ENCODE measurements at regions not wholly inside any gene's neighbourhood (a gene's known extent, or its start where the extent isn't known, plus 50 kb on each side); places are given as distances from the start of the nearest gene placed in this dataset.

DNA sequence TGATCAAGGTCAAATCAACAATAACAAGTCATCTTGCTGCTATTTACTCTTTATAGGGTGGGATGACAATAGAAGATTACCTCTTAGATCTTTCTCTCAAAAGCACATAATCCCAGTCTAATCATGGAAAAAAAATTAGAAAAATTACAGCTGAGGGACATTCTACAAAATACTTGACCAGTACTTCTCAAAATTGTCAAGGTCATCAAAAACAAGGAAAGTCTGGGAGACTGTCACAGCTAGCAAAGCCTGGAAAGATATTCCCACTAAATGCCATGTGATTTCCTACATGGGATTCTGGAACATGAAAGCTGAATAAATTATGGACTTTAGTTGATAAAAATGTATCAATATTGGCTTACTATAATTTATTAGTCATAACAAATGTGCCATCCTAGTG lies 276.2 kb downstream of the RNF144A start:
- H3K4me3 ChIP-seq (replicated peaks; ENCODE audit: low read depth, low read length), result no peak overlapping the region
- DNase-seq (ENCODE audit: low read depth), result no peak
- TF ChIP-seq, protein P1, sequence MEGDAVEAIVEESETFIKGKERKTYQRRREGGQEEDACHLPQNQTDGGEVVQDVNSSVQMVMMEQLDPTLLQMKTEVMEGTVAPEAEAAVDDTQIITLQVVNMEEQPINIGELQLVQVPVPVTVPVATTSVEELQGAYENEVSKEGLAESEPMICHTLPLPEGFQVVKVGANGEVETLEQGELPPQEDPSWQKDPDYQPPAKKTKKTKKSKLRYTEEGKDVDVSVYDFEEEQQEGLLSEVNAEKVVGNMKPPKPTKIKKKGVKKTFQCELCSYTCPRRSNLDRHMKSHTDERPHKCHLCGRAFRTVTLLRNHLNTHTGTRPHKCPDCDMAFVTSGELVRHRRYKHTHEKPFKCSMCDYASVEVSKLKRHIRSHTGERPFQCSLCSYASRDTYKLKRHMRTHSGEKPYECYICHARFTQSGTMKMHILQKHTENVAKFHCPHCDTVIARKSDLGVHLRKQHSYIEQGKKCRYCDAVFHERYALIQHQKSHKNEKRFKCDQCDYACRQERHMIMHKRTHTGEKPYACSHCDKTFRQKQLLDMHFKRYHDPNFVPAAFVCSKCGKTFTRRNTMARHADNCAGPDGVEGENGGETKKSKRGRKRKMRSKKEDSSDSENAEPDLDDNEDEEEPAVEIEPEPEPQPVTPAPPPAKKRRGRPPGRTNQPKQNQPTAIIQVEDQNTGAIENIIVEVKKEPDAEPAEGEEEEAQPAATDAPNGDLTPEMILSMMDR (IDR thresholded peaks at IDR 0.05; ENCODE audit: low read length, missing control alignments), result no peak

DNA sequence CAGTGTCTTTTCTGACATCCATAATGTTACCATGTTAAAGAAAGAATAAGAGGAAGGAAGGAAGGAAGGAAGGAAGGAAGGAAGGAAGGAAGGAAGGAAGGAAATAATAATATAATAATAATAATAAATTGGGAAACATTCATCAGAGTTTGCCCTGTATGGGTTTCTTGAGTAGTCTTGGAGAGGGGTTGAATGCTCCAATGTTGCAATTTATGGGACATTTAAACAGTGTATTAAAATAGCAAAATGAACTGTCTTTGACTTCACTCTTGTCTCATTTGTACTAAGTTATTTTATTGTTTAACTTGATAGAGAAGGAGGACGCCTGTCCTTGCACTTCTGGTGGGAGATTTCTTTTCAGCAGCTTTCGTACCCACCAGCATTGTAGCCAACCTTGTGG lies 277.7 kb downstream of the RNF144A start:
- no peak overlapping the region for H3K4me3 ChIP-seq (replicated peaks; ENCODE audit: low read depth, low read length)
- TF ChIP-seq, protein P1 (IDR thresholded peaks at IDR 0.05; ENCODE audit: low read length, missing control alignments), result no peak
- DNase-seq (ENCODE audit: low read depth), result no peak

DNA sequence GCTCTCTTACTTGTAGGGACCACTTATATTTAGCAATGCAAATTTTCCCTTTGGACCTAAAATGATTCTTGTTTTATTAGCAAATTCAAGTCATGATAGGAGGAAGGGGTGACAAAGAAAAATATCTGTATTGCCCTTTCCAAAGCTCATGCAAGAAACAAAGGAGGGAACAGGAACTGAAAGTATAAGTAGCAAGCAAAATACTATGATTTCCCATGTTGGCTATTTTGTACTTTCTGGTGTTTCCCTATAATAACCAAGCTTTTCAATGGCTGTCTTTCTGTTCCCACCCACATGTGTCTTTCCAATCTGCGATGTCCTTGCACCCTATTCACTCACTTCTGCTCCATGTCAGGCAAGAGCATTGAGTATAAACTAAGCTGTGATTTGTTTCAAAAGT lies 279.7 kb downstream of the RNF144A start:
- TF ChIP-seq, protein P1 (IDR thresholded peaks at IDR 0.05; ENCODE audit: low read length, missing control alignments), result no peak
- DNase-seq (ENCODE audit: low read depth), result no peak

DNA sequence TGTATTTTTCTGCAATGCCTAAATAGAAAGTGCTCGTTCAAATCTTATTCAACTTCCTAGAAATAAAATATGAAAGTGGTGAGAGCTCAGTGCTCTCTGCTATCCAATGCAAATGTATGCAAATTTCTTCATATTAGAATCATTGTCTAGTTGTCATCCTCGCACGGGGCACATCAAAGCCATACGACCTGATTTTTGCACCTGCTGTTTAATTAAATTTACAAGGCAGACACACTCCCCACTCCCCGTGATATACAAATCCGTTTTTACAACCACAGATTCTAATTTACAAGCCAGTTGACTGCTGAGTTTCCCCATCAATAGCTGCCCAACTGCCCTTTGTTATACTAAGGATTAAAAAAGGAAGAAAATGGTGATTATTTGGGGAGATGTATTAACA lies 284.6 kb downstream of the RNF144A start:
- DNase-seq (ENCODE audit: low read depth), result no peak
- TF ChIP-seq, protein P1 (IDR thresholded peaks at IDR 0.05; ENCODE audit: low read length, missing control alignments), result no peak
- no peak overlapping the region for H3K4me3 ChIP-seq (replicated peaks; ENCODE audit: low read depth, low read length)

More for the DNA sequence above, 279.7 kb downstream of the RNF144A start:
- no peak overlapping the region for H3K4me3 ChIP-seq (replicated peaks; ENCODE audit: low read depth, low read length)

DNA sequence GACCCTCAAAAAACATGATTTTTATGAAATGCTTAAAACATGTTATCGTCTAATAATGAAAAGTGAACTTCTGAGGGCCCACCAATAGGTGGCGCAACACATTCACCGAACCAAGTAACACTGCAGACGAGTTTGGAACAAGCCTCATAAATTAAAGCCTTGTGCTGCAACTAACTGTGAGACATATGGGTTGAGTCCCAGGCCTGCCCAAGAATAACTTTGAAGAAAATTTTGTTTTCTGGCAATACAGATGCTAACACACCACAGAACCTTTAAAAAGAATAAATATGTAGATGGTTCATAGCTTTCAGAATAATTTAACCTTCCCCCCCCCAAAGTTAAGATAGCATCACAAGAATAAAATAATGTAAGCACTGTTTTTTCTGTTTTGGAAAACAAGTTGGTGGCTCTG lies 285.9 kb downstream of the RNF144A start:
- peak; percentile 65 for DNase-seq (ENCODE audit: low read depth)
- H3K4me3 ChIP-seq (replicated peaks; ENCODE audit: low read depth, low read length), result no peak overlapping the region
- TF ChIP-seq, protein P1 (IDR thresholded peaks at IDR 0.05; ENCODE audit: low read length, missing control alignments), result peak; percentile 86

DNA sequence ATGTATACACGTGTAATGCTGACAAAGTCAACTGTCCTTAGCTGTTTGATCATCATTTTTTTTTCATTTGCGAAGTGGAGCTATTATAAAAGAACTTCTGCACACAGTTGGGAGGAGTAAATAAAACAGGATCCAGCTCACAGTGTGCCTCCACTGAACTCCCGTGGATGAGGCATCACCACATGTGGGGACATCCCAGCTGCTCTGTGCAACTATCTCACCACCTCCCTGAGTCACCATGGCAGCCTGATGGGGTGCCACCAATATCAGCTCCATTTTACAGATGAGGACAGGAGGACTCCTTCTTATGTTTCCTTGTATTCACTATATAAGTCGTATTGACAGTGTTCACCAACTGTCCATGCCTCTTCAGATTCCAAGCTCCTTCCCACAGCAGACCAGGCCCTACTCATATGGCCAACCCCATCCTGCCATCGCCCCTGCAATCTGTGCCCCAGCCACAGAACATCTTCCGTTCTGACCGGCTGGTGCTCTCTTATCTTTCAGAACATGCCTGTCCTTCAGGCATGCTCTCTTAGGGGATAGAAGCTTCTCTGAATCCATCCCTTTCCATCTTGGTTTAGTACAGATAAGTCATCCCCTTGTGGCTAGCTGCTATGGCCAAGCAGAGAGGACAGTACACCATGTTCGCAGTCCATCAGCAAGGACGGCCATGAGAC lies 288.1 kb downstream of the RNF144A start:
- H3K4me3 ChIP-seq (replicated peaks; ENCODE audit: low read depth, low read length), result no peak overlapping the region
- DNase-seq (ENCODE audit: low read depth), result no peak
- TF ChIP-seq, protein P1 (IDR thresholded peaks at IDR 0.05; ENCODE audit: low read length, missing control alignments), result no peak

Data from fibroblast of pulmonary artery (primary cell).